NCI-H1436 treated with DMSO at 0.1 percent for 48 hours (cell line): ENCODE measurements at regions not wholly inside any gene's neighbourhood (a gene's known extent, or its start where the extent isn't known, plus 50 kb on each side); places are given as distances from the start of the nearest gene placed in this dataset.
"Not testable (repeated sequence)": the region's sequence is repeated elsewhere in the genome, so short reads cannot be mapped to it uniquely, and the experiment has no call there.

Source experiments
- DNase-seq: peaks from one replicate; lab custom pipeline; 2025; lab: John Stamatoyannopoulos, UW

DNA sequence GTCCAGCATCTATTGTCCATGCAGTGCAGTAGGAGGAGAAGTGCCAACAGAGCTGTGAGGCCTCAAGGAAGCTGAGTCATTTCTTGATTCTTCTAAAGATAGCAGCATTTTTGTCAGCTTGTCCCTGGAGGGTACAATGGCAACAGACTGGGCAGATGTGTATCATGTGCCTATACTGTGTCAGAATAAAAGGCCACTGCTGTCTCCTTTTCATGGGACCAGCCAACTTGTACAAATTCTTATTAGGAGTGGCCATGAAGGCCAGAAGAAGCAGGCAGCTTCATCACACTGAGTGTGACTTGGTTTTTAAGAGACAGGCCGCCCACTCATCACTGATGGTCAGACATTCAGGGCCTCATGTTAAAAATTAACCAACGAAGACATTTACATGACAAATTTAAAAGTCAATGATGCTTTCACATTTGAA is 185.0 kb upstream of the FAM241A start:
- no peak for DNase-seq

DNA sequence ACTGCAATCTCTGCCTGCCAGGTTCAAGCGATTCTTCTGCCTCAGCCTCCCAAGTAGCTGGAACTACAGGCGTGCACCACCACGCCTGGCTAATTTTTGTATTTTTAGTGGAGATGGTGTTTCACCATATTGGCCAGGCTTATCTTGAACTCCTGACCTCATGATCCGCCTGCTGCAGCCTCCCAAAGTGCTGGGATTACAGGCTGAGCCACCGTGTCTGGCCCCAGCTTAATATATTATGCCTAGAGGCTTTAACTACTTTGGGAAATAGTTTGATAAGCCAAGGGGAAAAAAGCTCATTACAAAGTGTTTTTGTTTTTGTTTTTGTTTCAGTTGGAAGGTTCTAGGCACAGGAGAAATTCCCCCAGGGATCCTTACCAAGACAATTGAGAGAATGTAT is 184.2 kb upstream of the FAM241A start:
- DNase-seq, result not testable (repeated sequence)

DNA sequence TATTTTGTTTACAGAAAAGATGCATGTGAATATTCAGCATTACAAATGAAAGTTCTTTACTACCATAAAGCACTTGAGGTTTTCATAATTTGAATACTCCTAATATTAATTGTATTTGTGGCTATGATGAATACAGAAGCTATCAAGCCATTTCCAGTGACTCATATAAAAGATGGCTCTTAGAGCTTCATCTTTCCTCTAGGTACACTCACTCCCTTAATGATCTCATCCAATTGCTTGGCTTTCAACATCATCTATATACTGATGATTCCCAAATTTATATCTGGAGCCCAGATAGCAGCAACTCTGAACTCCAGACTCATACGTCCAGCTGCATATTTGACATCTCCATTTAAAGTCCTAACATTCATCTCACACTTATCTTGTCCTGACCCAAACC is 183.4 kb upstream of the FAM241A start:
- DNase-seq, result no peak

DNA sequence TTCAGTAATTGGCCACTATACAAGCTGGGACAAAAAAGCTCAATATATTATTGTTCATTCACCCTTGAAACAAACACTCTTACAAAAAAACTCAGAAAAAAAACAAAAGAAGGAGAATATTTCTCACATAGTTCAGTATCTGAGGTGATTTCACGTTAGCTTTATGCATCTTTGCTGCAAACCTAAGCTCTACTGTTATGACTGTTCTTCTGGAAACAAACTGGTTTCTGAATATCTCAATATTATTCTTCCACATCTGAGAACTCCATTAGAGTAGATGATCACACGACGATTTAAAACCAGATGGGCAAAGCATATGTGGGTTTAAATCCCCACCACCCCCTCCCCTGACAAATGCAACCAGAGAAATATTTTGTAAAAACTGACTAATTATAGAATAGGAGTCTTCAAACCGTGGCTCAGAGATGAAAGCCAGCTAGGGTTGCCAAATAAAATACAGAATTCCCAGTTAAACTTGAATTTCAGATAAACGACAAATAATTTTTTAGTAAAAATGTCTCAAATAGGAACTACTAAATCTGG is 182.0 kb upstream of the FAM241A start:
- DNase-seq, result no peak

DNA sequence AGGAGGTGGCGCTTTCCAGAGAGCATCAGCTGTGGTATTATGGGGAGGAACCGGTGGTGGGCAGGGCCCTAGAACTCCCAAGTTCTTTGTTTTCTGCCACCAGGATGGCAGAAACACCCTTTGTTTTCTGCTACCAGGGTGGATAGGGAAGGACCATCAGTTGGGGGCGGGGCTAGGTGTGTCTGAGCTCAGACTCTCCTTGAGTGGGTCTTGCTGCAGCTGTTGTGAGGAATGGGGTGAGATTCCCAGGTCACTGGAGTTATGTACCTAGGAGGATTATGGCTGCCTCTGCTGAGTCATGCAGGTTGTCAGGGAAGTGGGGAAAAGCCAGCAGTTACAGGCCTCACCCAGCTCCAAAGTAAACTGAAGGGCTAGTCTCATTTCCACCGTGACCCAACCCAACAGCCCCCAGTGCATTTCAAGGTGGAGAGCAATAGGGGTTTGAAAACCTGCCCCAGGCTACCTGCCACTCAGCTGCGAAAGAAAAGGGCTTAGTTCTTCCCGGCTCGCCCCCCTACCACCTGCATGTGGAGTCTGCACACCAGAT is 167.8 kb upstream of the FAM241A start:
- DNase-seq, result no peak

DNA sequence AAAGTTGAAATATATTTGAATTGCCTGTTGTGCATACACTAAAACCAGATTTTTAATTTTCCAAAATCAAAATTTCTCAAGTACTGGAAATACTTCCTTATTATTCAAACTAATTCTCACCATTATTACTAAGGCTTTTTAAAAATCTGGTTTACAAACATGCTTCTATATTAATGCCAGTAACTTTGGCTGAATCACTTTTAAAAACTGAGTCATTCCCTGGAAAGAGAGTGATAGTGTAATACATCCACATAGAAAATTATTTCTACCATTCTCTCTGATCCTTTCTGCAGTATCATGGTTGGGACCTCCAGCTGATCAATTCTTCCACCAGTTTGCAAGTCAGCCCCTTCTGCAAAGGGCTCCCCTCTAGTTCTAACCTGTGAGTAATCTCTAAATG is 165.3 kb upstream of the FAM241A start:
- no peak for DNase-seq

DNA sequence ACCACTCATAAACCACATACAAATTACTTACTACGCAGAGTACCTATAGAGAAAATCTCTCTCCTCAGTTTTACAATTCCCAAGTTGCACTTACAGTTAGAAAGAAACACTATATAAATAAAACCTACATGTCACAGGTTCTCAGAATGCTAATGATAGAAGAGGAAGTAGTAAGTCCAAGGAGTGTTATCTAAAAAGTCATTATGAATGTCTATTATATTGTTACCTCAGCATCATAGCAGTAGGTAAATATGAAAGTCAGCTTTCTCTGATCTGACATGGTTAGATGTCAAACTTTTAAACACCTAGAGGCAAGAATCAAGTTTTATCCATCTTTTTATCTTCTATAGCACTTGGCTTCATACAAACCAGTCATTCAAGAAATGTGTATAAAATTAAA is 163.2 kb upstream of the FAM241A start:
- DNase-seq, result no peak

DNA sequence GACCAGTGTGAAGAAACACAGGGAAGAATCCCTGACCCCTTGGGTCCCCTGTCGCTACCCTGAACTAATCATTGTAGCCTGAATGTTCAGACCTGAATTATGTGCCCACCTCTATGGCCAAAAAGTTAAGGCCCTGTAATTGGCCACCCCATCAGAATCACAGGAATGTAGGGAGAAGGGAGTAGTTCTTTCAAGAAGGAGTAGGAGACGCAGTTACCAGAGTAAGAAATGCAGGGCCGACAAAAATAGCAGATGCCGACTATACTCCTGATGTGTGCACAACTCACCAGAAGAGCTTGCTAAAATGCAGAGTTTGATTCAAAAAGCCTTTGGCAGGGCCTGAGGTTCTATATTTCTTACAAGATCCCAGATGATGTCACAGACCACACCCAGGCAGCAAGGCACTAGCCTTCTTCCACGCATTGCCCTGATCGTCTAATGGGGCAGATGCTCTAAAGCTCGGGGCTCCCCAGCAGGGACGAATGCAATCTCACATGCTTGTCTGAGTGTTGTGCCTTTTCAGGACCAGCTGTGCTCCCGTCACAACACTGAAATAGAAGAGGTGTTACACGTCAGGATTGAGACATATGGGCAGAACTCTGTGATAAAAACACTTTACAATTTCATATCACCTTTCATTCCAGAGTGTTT is 161.0 kb upstream of the FAM241A start:
- no peak for DNase-seq

DNA sequence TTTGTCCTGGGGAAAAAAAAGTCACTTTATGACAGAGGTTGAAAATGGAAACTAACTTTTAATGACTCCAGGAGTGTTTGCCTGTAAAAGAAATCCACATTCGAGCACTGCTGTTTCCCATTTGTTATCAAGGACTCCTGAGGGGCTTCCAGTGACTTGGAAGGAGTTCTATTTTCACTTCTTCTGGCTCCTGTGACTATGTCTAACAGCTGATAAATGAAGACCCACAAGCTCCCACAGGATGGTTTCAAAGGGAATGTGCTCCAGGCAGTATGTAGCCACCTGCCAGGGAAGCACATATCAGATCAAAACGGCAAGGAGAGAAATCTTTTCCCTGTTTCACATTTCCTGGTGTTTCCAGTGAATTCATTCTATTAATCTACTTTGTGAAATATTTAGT is 159.8 kb upstream of the FAM241A start:
- no peak for DNase-seq

DNA sequence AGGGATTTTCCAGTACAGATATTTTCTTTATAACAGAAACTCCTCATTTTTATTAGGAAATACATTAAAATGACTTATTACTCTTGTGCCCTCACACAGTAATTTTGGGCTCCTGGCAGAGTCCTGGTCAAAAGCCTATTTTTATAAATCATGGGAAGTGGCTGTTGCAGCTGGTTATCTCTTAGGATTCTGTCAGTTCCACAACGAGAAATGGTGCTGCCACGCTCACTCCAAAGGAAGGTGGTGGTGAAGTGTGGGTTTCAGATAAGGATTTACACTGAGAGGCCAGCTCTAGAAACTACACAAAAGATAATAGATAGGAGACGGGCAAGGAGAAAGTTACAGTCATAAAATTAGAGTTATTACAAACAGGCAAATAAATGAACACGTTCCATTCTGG is 159.2 kb upstream of the FAM241A start:
- DNase-seq, result no peak

DNA sequence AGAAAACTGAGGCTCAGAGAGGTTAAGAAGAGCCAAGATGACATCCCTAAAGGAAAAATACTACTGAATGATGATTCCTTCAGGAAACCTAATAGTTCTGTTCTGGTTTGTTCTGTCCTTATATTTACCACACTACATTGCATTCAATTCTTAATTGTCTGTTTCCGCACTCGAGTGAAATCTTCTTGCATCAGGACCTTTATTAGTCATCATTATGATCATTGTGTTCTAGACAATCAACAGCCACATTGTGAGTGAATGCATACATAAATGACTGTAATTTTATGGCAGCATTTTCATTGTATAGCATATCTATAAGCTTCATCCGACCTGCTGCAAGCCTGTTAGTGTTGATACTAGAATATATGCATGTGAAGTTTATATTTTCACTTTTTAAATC is 156.7 kb upstream of the FAM241A start:
- DNase-seq, result no peak

DNA sequence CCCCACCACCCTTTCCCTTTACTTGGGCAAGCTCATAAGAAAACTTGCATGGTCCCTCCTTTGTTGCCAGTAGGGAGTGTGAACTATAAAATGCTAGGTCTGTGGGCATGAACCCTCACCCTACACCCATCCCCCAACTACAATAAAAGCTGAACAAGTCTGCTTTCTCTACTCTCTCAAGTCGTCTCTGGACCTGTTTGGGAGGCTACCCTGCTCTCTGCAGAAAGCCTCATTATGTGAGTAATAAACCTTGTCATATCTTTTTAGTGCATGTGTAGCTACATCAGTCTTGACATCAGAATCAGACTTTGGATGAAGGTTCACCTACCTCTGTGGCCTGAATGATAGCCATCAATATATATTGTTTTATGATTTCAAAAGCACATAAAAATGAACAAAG is 155.4 kb upstream of the FAM241A start:
- DNase-seq, result no peak

DNA sequence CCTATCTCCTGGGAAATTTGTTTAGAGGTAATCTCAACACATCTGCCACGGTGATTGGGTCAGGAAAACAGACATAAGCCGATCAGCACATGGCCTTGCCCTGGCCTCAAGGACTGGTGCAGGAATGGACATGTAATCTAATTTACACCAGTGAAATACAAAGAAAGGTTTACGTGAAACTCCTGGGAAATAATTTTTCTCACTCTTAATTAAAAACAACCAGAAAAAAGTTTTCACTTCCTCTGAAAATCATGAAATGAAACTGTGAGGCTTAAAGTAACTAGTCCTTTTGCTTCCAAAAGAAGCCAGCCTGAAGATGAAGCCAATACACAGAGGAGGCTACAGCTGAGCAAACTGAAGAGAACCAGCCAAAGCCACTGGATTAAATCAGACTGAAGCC is 154.1 kb upstream of the FAM241A start:
- DNase-seq, result no peak

DNA sequence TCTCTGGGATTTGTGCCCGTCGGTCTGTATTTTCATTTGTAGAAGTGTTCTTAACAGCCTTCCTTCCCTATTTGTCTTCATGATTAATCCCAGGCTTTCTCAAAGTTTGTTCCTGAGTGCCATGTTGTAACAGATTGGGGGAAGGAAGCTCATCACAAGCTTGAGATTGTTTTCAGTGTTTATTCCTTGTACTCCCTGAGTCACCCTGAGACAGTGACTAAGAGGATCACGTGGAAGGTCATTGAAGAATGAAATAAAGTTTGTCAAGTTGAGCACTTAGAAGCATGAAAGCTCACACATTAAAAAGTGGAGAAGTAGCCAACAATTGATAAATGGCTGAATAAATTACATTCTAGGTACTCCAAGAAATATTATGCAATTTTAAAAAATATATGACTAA is 153.5 kb upstream of the FAM241A start:
- no peak for DNase-seq

DNA sequence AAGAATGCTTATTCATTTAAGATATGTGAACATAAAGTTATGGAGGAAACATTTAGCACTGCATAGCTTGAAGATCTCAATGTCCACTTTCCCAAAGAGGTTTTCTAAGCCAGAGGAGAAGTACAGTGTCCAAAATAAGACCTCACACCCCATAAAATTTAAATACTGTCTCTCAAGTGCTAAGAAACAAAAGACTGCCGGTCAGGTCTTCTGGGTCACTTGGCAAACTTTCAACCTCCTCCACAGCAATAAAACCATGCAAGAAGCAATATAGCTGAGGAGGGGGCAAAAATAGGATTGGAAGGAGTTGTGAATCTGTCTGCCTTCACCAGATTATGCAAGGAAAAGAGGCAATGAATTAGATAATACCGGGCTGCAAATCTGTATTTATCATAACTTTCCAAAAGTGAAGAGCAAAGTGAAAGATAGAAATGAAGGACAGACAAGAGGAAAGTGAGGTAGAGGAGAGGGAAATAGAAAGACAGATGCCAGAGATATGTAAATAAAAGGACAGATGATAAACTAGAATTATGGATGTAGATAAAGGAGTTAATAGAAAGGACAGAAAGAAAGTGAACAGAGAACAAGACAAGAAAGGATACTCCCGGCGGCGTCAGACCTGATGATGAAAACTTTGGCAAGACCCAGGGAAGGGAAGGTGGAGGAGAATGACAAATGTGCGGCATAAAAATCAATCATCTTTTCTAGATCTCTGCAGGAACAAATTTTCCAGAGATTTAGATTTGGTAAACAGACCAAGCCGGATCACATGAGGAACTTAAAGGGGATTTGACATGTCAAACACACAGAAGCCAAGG is 152.7 kb upstream of the FAM241A start:
- DNase-seq, result no peak

DNA sequence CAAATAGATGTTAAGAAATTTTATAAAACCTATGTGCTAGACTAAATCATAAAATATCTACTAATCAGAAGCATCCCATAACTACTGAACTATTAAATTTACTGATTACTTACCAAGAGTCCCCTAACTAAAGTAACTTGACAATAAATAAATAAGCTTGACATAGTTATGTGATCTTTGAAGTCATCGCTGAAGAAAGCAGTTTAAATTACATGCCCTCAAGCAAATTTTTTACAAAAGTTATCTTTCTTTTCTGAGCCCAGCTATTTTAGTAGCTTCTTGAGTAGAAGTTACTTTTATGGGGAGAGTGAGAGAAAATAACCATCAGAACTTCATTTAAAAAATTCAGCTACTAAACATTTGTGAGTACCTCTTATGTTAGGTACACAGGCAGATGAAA is 150.9 kb upstream of the FAM241A start:
- DNase-seq, result no peak

DNA sequence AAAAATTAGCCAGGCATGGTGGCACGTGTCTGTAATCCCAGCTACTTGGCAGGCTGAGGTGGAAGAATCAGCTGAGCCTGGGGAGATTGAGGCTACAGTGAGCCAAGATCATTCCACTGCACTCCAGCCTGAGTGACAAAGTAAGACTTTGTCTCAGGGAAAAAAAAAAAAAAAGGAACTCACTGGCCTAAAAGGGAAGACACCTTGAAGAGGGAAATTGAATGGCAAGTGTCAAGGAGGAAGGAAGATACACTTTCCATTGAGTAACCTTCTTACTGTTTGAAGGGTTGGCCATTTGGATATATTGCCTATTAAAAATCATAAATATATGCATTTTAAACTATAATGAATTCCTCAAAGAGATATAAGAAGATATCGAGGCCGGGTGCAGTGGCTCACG is 147.5 kb upstream of the FAM241A start:
- no peak for DNase-seq

DNA sequence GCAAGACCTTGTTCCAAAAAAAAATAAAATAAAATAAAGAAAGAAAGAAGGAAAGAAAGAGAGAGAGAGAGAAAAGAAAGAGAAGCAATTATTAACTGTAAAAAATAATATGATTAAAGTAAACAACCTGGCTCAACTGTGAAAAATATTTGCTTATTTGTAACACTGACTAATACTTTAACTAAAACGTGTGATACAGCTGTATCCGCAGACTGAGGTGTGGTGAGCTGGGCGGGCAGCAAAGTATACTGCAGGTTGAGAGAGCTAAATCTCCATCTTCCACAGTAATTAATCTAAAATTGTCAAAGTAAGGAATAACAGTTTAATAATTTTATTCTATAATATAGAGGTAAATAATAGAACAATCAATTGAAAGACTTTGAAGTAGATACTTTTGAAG is 145.5 kb upstream of the FAM241A start:
- no peak for DNase-seq

DNA sequence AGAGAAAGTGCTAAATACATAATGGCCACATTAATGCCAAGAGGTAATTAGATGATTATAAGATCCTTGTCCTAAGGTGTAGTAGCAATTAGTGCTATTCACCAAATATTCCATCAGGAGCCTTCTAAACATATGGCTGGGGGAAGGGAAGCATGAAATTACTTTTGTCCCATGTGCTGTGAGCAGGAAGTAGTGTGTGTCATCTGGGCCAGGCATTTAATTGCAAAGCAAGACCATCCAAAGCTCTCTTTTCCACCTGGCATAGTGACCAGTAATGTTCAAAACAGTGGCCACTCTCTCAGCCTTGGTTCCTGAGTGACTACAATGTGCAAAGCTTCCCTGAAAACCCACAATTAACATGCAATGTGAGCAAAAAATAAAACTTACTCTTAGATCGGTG is 144.2 kb upstream of the FAM241A start:
- no peak for DNase-seq

DNA sequence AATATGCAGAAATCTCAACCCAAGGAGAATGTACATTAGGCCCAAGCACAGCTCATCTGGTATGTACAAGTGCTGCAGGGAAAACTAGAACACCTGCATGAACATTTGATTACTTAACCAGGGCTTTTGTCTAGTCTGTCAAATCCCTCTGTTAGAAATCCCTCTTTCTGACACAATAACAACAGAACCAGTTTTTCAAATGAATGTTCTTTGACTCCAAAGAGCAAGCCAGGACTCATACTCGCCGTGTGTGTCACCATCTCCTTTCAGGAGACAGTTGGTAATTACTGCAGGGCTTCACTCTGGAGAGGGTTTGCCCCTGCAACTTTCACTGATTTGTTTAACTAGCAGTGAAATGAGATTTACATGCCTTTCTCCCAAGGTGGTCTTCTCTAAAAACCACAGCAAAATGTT is 143.0 kb upstream of the FAM241A start:
- no peak for DNase-seq

DNA sequence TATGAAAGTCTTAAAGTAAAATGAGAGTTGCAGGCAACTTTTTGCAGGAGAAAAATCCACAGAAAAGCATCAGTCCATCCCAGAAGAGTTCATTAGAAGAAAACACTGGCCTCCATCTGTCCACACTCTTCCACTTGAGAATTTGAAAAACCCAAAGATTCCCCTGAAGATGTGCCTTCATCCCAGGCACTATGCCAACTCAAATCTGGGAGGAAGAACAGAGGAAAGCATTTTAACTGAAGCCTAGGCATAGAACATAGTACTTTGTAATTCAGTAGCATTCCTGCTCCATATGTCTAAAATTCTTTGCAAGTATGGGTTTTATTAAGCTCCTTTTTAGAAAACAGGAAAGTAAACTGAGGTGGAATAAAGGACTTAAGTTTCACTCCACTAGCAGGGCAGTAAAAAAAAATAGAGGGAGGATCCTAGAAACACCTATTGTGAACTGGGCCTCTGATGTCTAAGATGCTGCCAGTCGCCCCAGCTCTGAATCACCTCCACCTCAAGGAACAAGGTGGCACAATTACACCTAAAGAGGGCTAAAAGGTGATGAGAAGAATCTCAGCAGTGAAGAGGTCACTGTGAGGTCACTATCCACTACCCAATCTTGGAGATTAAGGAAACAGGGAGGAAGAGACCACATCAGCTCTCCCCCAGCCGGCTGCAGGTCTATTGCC is 141.9 kb upstream of the FAM241A start:
- no peak for DNase-seq

DNA sequence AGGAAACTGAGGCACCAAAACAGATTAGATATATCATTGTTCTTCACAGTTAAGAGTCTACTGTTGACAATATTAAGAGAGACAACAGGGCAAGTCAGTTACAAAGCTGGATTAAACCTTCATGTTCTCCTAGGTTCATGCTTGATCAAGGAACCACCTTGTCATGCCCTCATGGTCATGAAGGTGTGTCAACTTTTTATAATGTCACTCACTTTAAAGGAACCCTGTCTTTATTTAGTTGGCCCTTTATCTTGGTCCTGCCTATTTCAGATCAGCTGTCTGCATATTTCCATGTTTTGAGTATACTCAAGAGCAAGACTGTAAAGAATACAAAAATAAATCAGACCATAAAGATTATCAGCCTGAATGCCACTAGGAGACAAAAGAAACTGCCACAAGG is 140.2 kb upstream of the FAM241A start:
- no peak for DNase-seq

DNA sequence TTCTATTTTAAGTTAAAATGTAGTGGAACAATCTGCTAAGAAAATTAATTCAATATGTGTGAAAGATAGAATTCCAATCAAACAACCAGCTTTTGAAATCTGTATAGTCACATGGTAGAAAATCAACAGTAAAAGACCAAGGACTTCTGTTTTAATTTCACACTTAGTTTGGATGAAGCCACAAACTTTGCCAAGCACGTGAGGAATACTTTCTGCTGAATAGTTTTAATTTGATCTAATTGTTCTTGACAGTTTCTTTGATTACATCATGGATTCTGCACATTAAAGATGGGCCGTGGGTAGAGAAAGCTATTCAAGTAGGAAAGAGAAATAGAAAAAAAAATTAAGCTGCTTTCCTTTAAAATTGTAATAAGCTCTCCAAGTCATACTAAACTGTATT is 137.9 kb upstream of the FAM241A start:
- DNase-seq, result no peak
